ENCODE measurements at regions not wholly inside any gene's neighbourhood (a gene's known extent, or its start where the extent isn't known, plus 50 kb on each side); places are given as distances from the start of the nearest gene placed in this dataset.

DNA sequence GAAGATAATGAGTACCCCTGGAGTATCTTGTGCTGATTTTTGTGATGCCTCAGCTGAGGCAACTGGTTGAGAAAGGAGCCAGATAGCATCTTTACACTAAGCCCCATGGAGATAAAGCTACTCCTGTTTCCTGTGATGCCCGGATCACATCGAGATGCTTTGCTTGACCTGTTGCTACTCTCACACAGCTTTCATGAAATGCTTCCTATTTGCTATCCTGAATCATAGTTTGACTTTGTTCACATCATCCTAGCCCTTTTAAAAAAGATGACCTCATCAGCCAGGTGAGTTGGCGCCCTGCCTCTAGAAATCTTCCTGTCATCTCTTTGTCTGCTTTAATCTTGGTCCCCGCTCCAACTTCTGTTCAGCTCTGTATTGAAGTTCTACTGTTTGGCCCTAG is 409.6 kb upstream of the TBL1XR1 start:
- H3K56ac ChIP-seq (replicated peaks; ENCODE audit: insufficient read length, low read depth, low read length), result no peak overlapping the region
- no peak overlapping the region for H2AFZ ChIP-seq (ENCODE audit: low read length)
- ChIA-PET POLR2A (ENCODE audit: partially characterized antibody) (no interaction called here), CTCF (ENCODE audit: partially characterized antibody) (interaction anchor here (0.8 to 1.6 kb wide), 2 partner anchors 15 to 86 kb away, joined by 3 read pairs; no protein-coding TSS in a partner anchor)
- no peak overlapping the region for H2BK20ac ChIP-seq (ENCODE audit: low read length)
- H3K27me3 ChIP-seq (replicated peaks in 1 of 4; ENCODE audit: control insufficient read depth in 3 of 4, extremely low read depth in 1 of 4, insufficient read depth in 3 of 4, low read length in 3 of 4), result no peaks in the 10 kb centered on the region
- H4K91ac ChIP-seq (replicated peaks; ENCODE audit: insufficient read length, low read length), result no peak overlapping the region
- no peaks in the 10 kb centered on the region for H3K79me2 ChIP-seq (ENCODE audit: control insufficient read depth in 1 of 2, insufficient read depth in 2 of 2, low read length in 2 of 2)
- no peak overlapping the region for H3K4ac ChIP-seq (replicated peaks; ENCODE audit: insufficient read length, low read depth, low read length)
- peak overlapping the region; percentile 24; the same call in 1 of the 2 replicates for H2AK5ac ChIP-seq (ENCODE audit: low read depth, low read length)
- no peak overlapping the region for H2BK120ac ChIP-seq (replicated peaks; ENCODE audit: low read depth, low read length)
- H3K4me2 ChIP-seq (ENCODE audit: insufficient read depth in 1 of 2, low read depth in 2 of 2, low read length in 2 of 2), result no peak overlapping the region
- no peaks in the 10 kb centered on the region for H3K9me3 ChIP-seq (ENCODE audit: insufficient read depth in 2 of 2, low read depth in 1 of 2, low read length in 1 of 2)
- no peaks in the 10 kb centered on the region for H3K36me3 ChIP-seq (ENCODE audit: control insufficient read depth in 2 of 4, insufficient read depth in 4 of 4, low read length in 3 of 4)
- no peaks in the 10 kb centered on the region for H3K79me1 ChIP-seq (ENCODE audit: low read depth, low read length)
- no peak overlapping the region for H2BK15ac ChIP-seq (ENCODE audit: low read length)
- peaks cover 0 to 9% (median 7%) of the 10 kb centered on the region in 4 experiments; a peak in 6 of 7 replicates for H3K4me1 ChIP-seq (replicated peaks in 1 of 4; ENCODE audit: control insufficient read depth in 3 of 4, insufficient read depth in 4 of 4, low read length in 3 of 4)
- no peak overlapping the region for H3K18ac ChIP-seq (ENCODE audit: extremely low read depth, low read length)
- H3K23ac ChIP-seq (ENCODE audit: insufficient read length), result no peak overlapping the region
- H3K27ac ChIP-seq (ENCODE audit: low read depth, low read length), result no peak overlapping the region
- H2BK5ac ChIP-seq (ENCODE audit: low read depth, low read length), result no peak overlapping the region; the same call in 1 of the 2 replicates
- H3K14ac ChIP-seq (ENCODE audit: insufficient read length), result no peak overlapping the region
- H3K9ac ChIP-seq (replicated peaks in 1 of 4; ENCODE audit: extremely low read depth in 1 of 4, low read depth in 3 of 4, low read length in 3 of 4), result no peak overlapping the region
- FAIRE-seq (no peak), DNase-seq (ENCODE audit: low read depth in 1 of 2, low spot score in 2 of 2) (no peak)
- H4K8ac ChIP-seq (ENCODE audit: extremely low read depth, insufficient read depth, low read length), result no peak overlapping the region
- no peaks in the 10 kb centered on the region for H4K20me1 ChIP-seq (replicated peaks in 1 of 2; ENCODE audit: control insufficient read depth in 1 of 2, insufficient read depth in 2 of 2, low read length in 2 of 2)
- H4K5ac ChIP-seq (ENCODE audit: insufficient read length, low read depth, low read length), result no peak overlapping the region
- peak overlapping the region; percentile 53 for H2BK12ac ChIP-seq (ENCODE audit: low read depth, low read length)
- no peaks in the 10 kb centered on the region for H3K23me2 ChIP-seq (ENCODE audit: low read depth, low read length)
- WGBS, 2 experiments (ENCODE audit: extremely low coverage in 1 of 2, insufficient coverage in 1 of 2, insufficient read length in 1 of 2, insufficient replicate concordance in 2 of 2, low coverage in 1 of 2, low lambda C conversion rate in 2 of 2, missing lambda C conversion rate in 1 of 2), result 94% methylated on average over 4 of the region's 4 CpGs; no CpG with 5 or more reads in 1 of the 2 experiments
- no peak overlapping the region for H3K4me3 ChIP-seq (ENCODE audit: extremely low read depth in 1 of 4, insufficient read depth in 2 of 4, low read depth in 3 of 4, low read length in 4 of 4)
- TF ChIP-seq KDM1A (IDR thresholded peaks at IDR 0.05; ENCODE audit: borderline replicate concordance, low read length) (no peak), ZNF274 (IDR thresholded peaks at IDR 0.05; ENCODE audit: borderline replicate concordance, extremely low read depth, low read length) (no peak), RBBP5 (IDR thresholded peaks at IDR 0.05; ENCODE audit: borderline replicate concordance, low read depth, low read length) (no peak), SAP30 (IDR thresholded peaks at IDR 0.05; ENCODE audit: insufficient read depth, insufficient replicate concordance, low read length) (no peak), TAF7 (optimal IDR thresholded peaks at IDR 0.05; ENCODE audit: borderline replicate concordance, low read depth, low read length) (no peak), ASH2L (IDR thresholded peaks at IDR 0.05; ENCODE audit: low read length) (no peak), SIX5 (IDR thresholded peaks at IDR 0.05; ENCODE audit: low read depth, low read length) (no peak), EGR1 (IDR thresholded peaks at IDR 0.05; ENCODE audit: borderline replicate concordance, low read depth, low read length) (no peak), FOSL1 (IDR thresholded peaks at IDR 0.05; ENCODE audit: insufficient read depth, low read depth, low read length) (no peak), TAF1 (IDR thresholded peaks at IDR 0.05; ENCODE audit: low read depth, low read length) (no peak), CBX8 (IDR thresholded peaks at IDR 0.05; ENCODE audit: borderline replicate concordance, low read depth, low read length) (no peak), BRCA1 (IDR thresholded peaks at IDR 0.05; ENCODE audit: low read depth, low read length) (no peak), SP1 (IDR thresholded peaks at IDR 0.05; ENCODE audit: low read depth, low read length) (no peak)
- TF ChIP-seq, protein P1, sequence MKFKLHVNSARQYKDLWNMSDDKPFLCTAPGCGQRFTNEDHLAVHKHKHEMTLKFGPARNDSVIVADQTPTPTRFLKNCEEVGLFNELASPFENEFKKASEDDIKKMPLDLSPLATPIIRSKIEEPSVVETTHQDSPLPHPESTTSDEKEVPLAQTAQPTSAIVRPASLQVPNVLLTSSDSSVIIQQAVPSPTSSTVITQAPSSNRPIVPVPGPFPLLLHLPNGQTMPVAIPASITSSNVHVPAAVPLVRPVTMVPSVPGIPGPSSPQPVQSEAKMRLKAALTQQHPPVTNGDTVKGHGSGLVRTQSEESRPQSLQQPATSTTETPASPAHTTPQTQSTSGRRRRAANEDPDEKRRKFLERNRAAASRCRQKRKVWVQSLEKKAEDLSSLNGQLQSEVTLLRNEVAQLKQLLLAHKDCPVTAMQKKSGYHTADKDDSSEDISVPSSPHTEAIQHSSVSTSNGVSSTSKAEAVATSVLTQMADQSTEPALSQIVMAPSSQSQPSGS (IDR thresholded peaks at IDR 0.05; ENCODE audit: low read length), result no peak
